ENCODE measurements at regions not wholly inside any gene's neighbourhood (a gene's known extent, or its start where the extent isn't known, plus 50 kb on each side); places are given as distances from the start of the nearest gene placed in this dataset.

DNA sequence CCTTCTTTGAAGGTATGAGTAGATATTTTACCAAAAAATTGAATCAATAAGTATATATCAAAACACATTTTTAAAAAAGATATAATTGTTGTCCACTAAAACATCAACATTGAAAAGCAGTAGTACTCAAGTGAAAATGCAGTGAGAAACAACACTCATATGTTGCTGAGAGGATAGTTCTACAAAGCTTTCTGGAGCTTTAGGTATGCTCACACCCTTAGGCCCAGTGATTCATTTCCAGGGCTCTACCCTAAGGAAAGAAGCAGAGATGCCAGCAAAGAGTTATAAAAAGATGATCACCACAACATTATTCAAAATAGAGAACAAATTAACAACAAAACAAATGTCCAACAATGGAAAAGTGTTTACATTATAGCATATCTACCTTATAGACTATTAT, 197.3 kb upstream of the CCDC150 start:
- no peak for DNase-seq (ENCODE audit: low spot score)

DNA sequence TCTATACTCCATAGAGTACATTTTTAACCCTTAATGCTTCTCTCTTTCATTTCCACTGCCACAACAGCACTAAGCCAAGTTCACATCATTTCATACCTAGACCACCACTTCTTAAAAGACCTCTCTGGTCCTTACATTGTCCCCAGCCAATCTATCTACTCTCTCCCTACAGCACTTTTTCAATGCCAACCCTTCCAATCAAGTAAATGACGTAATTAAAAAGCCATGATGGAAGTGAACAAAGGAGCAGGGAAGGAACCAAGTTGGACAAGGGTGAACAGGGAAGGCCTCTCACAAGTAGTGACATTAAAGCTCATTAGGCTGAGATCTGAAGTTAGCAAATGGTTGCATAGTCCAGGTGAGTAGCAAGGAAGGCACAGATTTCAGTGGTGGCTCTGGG, 195.1 kb upstream of the CCDC150 start:
- no peak for DNase-seq (ENCODE audit: low spot score)

DNA sequence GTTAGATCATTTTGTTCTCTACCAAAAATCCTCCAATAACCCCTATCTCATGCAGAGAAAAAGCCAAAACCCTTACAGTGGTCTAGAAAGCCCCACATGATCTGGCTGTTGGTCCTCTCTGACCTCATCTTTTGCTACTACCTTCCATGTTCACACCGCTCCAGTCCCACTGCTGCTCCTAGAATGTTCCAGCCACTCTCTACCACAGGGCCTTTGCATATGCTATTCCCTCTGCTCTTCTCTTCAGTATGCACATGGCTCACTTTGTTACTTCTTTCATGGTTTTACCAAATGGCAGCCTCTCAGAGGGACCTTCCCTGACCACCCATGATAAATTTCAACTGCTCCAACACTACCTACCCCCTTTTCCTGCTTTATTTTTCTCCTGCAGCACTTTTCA, 193.5 kb upstream of the CCDC150 start:
- no peak for DNase-seq (ENCODE audit: low spot score)

DNA sequence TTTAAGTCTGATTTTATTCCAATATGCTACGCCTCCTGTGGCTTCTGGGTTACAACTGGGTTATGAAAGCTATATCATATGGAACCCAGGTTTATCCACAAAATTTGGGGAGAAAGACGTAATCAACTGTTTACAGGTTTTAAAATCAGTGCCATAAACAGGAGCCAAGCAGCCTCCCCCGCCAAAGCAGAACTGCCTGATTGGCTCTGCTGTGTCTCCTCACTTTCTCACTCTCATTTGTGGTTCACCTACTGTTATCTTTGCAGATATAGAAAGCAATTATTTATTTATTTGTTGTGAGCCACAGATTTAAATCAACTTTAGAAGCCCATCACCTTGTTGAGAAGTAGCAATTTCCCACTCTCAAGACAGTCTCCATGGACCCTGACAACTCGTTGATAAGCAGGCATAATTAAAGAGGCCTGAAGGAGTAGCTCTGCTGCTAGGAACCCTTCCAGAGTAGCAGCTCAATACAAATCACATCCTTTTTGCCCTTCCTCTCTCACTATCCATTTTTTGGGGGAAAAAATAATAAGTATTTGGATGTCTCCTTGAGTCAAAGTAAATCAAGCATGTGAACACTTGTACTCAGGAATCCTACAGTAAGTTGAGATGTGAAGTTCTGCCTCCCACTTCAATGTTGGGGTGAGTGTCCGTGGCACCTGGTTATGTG, 191.0 kb upstream of the CCDC150 start:
- no peak for DNase-seq (ENCODE audit: low spot score)

DNA sequence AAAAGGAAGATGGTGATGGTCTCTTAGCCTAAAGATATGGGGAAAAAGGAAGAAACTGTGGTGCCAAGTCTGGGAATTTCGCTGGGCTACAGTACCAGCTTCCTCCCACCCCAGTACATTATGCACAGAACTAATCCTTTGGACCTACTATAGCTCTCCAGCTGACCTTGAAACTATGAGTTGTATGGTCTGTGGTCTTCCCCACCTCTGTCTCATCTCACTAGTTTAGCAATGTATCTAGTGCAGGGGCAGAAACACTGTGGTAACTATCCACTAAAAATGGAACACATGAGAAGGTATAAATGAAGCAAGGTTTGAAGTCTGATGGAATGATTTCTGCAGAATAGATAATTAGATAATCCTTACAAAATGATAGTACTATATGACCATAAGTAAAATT, 190.4 kb upstream of the CCDC150 start:
- no peak for DNase-seq (ENCODE audit: low spot score)

DNA sequence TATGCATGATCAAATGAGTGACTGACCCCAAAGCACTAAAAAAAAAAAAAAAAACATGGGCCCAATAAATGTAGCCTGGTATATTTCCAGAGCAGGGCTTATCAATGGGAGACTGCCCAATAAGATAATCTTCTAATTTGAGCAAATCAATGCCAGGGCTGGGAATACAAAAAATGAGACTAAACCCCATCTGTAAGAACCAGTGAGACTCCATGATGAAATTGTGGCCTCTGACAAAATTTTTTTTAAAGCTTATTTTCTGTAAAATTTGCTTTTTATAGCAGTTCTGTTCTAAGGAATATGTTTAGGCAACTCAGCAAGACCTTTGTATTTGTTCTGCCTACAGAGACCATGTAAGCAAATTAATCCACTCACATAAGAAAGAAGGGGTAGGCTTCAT, 186.8 kb upstream of the CCDC150 start:
- no peak for DNase-seq (ENCODE audit: low spot score)

DNA sequence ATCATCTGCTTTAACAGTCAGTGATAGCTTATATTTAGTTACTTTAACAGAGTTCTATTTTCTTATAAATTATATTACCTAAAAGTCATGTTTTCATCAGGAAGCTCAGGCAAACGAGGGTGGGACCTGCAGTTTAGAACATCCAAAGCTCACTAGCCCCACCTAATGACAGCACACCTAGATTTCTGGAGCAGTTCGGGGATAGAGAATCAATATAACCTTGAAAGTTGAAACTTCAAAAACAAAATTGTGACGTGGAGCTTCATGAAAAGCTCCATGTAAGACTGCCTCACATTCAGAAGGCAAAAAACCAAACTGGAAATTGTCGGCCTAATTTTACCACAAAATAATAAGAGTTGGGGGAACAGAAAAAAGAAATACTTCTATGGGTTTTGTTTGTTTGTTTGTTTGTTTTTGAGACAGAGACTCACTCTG, 185.9 kb upstream of the CCDC150 start:
- DNase-seq (ENCODE audit: low spot score), result peak; percentile 22

DNA sequence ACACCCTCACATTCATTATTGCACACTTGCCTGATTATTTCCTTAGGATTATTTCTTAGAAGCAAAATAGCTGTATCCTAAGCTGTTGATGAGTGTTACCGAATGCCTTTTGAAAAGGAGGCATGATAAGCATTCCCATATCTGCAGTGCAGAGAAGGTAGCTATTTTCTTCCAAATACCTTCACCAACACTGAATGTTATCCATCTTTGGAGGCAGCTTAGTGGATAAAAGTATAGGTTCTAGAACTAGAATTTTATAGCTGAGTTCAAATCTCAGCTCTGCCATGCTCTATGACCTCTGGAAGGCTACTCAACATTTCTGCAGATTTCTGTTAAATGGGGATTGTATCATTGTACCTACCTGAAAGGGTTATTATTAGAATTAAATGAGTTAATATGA, 185.0 kb upstream of the CCDC150 start:
- DNase-seq (ENCODE audit: low spot score), result no peak

DNA sequence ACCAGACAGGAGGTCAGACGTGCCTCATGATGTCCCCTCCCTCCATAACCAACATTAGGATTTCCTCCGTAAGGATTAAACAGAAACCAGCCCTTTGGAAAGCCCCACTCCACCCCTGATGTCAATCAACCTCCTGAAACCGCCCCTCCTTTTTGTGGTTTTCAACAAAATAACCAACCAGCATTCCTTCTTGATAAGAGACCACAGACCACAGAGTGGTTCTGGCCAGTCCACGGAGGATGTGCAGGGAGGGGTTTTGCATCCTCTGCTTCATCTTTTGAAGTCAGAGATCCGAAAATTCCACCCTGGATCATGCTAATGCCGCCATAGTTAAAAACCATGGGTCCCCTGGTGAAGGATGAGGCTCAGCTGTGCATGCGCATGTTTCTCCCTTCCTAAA, 180.0 kb upstream of the CCDC150 start:
- DNase-seq (ENCODE audit: low spot score), result no peak

DNA sequence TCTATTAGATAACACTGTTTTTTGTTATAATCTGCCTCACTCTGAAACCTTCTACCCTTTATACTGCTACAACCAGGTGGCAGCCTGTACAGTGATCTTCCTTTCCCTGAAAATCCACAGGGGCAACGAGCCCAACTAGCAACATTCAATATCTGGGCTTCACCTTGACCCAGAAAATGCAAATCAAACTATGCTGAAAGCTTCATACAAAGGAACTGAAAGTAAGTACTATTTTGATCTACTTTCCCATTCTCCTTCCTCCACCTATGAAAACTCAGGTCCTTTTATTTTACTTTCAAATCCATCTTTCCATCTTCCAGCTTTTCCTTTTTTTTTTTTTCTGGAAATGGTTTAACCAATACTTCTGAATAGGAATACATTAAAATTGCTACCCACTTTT, 175.8 kb upstream of the CCDC150 start:
- no peak for DNase-seq (ENCODE audit: low spot score)

DNA sequence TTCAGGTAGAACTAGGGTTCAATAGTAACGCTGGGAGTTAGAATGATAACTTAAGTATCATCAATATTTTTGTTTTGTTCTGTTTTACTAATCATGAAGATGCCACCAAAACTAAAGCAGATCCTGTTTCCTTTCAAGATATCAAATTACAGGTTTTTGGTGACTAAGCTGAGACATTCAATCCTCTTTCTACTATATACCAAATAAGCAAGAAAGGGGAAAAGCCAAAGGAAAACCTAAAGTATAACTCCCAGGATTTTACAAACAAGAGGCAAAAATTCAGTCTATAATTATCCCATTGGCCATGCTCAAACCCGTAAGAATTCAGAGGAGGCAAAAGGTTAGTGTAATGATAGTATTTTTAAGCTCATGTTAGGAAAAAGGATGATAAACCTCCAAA, 175.2 kb upstream of the CCDC150 start:
- DNase-seq (ENCODE audit: low spot score), result no peak

DNA sequence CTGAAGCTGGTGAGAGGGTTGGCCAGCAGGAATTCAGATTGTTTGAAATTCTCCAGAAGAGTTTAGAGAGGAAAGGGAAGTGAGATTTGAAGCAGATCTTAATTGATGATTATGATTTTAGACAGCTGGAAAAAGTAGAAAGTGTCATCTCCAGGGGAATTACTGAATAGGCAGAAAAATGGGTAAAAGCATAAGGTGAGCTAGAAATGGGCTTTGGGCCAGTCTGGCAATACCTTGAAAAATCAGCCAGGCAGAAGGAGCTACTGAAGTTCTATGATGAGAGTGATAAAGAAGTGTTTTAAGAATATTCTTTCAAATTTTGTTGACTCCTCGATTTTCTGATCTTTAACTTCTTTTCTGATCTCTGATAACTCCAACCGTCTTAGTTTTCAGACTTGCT, 172.9 kb upstream of the CCDC150 start:
- DNase-seq (ENCODE audit: low spot score), result no peak

DNA sequence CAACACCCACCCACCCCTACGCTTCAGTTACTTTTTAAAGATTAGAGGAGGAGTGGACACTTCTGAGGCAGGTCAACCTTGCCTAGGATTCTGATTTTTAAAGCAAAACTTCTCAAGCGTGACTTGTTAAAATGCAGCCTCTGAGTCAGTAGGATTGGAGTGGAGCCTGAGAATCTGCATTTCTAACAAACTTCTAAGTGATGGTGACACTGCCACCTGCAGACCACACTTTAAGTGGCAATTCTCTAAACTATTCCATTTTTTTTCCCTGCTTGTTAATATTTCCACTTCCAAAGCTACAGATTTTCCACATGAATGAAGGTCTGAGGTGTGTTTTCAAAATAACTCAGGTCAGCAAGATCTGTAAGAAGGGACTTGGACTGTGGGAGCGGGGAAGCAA, 171.1 kb upstream of the CCDC150 start:
- no peak for DNase-seq (ENCODE audit: low spot score)

DNA sequence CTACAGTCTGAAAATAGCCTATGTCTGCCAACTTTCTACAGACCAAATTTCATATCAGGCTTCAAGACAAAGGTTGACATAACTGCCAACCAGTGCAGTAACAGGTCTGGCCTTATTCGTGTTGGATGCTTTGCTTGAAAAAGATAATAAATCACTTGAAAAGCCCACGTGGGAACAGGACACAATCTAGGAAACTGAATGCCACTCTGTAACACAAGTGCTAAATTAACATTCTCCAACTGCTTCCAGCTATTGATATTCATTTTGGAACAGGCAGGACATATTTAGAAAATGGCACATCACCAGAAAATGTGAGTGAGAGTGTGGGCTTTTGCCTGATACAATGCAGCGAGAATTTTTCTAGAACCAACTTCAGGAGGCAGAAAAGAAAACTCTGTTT, 165.9 kb upstream of the CCDC150 start:
- DNase-seq (ENCODE audit: low spot score), result no peak

DNA sequence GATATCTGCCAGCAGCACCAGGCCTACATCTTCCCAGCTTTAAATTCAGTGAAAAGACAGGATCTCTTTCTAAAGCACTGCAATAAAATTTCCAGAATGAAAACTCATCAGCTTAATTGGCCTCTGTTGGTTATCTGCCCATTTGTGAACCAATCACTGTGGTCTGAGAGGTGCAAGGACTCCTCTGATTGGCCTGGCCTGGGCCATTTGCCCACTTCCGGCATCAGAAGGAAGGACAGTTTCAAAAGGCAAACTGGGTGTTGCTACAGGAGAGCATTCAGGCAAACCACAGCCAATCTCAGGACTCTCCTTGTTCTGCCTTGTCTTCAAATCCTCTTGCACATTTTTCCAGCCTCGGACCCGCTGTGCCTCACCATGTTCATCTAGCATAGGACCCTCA, 163.9 kb upstream of the CCDC150 start:
- DNase-seq (ENCODE audit: low spot score), result no peak

DNA sequence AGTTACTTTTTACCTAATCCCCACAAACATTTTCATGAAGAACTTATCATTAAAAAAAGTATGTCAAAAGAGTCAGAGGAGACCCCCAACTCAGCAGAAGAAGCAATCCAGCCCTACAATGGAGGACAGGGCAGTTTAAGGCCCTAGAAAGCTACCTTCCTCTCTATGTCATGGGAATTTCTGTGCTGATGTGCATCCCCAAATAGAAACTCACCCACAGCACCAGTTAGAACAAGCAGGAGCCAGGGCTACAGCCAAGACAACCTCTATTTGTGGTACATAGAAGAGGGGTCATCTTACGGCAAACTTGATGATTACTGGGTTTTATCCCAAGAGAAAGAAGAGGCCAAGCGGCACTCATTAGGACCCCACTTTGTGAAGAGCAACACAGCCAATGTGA, 160.9 kb upstream of the CCDC150 start:
- DNase-seq (ENCODE audit: low spot score), result no peak

DNA sequence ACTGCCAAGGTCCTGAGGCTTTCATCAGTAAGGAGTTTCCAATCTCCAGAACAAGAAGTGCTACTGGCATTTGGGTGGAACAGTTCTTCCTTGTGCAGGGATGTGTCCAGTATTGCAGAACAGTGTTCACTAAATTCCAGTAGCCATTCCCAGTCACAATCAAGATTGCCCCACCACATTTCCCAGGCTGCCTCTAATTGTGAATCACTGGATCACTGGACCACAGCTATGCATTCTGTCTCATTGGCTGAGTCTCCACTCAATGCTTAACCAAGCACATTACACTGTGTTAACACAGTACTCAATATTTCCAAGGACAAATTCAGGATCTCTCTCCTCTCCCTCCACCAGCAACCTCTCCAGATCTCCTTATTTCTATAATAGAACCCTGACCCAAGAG, 160.2 kb upstream of the CCDC150 start:
- peak; percentile 12 for DNase-seq (ENCODE audit: low spot score)

DNA sequence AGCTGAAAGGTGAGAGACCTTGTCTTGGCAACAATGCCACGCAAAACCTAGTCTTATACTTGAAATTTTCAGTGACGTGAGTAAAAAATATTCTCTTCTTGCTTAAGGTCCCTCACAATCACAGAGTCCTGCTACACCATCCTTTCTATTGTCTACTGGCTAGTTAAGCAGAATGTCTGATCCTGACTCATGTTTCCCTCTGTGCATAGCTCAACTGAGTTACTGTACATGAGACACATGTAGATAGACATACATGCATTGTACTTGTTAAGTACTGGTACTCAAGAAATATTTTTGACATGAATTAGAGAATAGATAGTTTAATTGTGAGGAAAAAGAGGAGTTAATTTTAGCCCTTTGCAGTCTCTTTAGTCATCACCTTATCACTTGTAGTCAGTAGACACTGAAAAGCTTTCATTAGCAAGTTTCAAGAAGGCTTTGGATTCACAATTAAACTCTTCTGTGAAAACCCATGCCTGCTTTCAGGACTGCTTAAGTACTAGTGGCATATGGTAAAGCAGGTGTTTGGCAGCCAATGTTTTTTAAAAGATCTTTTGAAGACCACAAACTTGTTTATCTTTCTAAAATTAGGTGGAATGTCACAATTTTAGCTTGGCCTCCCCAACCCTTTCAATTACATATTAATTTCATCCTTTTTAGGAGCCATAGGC, 158.7 kb upstream of the CCDC150 start:
- DNase-seq (ENCODE audit: low spot score), result no peak

DNA sequence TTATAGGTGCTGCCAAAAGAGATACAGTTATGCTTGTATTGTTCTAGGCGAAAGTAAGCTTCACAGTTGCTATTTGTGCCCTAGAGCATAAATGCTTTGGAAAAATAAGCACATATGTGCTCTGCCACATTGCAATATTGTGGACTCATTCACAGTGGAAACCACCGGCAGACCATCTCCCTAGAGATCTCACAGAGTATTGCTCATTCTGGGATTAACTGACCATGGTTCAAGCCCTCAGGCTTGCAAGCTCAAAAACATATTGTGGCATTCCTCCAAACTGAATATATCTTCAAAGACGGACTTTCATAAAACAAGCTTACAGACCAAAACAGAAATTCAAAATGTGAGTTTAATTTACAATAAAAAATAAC, 158.2 kb upstream of the CCDC150 start:
- DNase-seq (ENCODE audit: low spot score), result no peak

DNA sequence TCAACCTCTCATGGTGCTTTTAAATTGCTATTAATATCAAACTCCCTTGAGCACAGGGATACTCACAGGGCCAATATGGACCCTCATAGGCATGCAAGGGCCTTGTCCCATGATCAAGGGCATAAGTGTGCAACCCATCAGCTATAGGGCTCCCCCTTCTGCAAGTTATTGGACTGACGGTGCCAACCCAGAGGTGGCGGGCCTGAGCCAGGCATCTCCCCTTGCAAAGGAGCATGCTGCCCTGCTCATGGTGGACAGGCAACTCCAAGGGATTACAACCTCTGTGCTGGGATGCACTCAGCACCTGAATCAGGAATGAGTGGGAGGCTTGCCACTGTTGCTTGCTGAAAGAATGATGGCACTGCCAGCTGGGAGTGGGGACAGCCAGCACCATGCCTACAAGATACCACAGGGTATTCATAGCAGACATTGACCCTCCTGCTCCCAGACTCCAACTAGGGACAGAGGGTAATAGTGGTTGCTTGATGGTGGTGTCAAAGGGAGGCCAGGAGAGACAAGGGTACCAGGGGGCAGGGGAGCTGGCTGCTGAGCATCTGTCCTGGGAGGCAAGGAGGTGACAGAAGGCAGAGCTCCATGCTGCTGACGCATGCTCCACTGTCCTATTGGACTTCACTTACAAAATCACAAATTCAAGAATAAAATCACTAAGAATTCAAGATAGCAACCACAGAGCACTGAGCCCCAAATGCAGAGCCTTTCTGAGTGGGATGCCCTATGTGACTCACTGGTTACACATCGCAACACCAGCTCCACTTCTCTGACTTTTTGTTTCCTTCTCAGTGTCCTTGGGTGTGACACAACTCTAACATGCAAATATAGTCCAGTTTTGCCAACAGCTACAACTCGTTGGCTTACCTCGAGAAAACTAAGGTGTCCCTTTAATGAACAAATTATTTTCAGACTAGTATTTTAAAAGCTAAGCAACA, 157.1 kb upstream of the CCDC150 start:
- peak; percentile 17 for DNase-seq (ENCODE audit: low spot score)

DNA sequence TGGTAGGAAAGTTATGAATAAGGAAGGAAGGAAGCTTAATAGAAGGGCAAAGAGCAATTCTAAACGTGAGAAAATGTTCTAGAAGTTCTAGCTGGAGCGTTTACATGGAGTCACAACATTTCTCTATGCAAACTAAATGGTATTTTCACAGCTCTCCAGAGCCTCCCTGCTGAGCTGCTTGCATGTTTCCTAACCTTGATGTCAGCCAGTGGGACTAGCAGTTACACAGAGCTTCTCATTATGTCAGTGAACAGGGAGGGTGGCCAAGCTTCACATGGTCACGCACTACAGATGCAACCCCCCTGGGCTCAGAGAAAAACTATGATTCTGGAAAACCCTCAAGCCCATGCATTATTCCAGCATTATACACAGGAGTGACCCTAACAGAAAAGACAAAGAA, 153.4 kb upstream of the CCDC150 start:
- DNase-seq (ENCODE audit: low spot score), result no peak

DNA sequence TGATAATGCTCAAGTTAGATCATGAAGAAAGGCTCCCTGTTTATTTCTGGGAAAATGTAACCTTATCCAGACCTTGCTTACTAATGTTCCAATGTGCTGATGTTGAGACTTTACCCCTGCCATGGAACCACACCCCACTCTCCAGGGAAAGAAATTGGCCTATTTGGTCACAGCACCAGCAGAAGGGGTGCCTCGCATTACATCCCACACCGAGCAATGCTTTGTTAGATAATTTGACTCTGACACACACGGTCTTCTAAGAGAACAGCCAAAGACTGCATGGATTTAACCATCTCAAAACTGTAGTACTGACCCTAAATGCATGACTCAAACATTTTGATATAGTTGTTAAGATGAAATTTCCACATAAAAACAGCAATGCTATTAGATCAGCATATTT, 152.1 kb upstream of the CCDC150 start:
- DNase-seq (ENCODE audit: low spot score), result no peak

DNA sequence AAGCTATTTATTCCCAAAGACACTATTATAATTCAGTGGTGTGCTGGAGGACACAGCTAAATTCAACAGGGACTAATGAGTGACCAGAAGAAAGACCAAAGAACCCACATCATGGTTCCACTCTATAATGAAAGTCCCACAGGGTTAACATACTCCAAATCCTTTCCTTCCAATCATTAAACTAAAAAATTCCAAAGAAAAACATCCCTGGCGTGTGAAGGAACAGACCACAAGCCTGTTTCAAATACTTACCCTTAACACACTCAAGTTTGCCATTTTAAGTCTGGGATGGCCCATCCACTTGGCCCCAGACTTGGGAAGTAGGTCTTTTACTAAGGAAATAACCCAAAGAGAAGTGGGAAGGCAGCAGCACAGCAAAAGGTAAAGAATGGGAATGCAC, 150.1 kb upstream of the CCDC150 start:
- no peak for DNase-seq (ENCODE audit: low spot score)
